NCI-H446 (cell line): ENCODE measurements at regions not wholly inside any gene's neighbourhood (a gene's known extent, or its start where the extent isn't known, plus 50 kb on each side); places are given as distances from the start of the nearest gene placed in this dataset.
A peak's percentile ranks its signal among the peaks of the same experiment; 100 is the strongest.
"Not testable (repeated sequence)": the region's sequence is repeated elsewhere in the genome, so short reads cannot be mapped to it uniquely, and the experiment has no call there.

Experiments
- DNase-seq, 2 experiments: peaks; one replicate each; lab custom pipeline; 2025; lab: John Stamatoyannopoulos, UW

DNA sequence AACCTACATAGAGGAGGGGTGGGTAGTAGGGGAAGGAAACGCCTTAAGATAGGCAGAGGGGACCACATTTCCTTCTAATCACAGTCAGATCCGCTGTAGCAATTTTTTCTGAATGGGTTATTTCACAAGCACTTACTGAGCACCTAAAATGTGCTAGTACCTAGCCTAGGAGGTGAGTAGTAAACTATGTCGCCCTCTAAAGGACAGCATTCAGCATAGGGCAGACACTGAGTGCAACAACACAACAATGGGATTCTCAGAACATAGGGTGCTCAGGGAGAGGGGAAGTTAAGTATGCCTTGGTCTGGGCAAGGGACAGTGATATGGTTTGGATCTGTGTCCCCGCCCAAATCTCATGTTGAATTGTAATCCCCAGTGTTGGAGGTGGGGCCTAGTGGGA lies 166.1 kb upstream of the RAB6C start:
- no peak for DNase-seq

DNA sequence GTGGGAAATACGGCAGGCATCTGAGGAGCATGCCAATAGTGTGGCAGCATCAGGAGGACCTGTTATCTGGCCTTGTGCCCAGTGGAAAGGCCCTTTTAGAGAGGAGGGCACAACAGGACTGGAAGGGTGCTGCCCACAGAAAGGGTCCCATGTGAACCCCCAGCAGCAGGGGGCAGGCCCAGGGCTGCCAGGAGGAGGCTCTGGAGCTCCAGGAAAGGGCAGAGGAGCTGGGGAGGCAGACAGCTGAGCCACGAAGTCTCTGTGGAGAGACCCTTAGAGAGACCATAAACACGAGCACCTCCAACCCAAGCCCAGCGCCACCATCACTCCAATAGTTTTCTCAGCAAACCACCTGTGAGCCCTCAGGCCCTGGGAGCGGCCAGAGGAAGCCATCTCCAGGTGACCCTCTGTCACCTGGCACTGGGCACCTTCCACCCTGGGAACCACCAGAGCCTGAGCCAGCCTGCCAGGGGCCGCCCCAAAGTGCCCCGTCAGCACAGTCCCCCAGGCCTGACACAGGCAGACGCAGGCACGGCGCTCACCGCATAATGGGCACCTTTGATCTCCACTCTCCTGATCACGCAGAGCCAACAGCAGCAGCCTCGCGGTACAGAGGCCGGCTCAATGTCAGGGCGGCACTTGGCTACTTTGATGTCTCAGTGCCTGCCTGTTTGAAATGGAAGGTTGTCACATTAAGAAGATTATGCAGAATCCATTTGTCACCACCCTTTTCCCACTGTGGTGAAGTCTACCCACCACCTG lies 162.5 kb upstream of the RAB6C start:
- no peak for DNase-seq

DNA sequence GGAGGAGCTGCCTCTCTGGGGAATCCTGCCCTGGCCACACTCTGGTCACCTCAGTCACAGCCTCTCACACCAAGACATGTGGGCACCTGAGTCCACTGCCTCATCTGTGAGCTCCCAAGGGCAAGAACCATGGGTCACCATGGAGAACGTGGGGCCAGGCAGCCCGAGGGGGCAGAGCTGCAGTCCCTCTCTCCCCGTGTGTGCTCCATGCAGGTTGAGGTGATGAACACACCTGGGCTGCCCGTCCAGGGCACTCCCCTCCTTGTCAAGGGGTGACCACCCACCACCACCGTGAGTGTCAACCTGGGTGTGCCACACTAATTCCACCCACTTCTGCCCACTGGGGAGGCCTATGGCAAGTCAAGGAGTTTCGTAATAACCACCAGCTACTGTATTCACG lies 159.6 kb upstream of the RAB6C start:
- DNase-seq: no peak

DNA sequence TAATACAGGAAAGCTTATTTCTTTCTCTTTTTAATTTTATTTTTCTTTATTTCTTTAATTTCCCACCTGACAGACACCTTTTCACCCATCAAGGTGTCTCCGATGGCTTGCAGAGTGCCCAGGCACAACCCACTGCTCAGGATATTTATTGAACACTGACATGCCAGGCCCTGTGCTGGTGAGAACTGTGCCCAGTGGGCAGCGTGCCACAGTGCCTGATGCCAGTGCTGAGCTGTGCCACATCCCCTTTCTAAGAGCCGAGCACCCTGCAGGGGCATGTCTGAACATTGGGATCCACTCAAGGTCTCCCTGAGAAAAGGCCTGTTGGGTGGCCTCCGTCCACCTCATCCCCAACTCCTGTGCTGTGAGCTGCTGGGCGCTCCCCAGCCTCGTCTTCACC lies 158.6 kb upstream of the RAB6C start:
- no peak for DNase-seq

DNA sequence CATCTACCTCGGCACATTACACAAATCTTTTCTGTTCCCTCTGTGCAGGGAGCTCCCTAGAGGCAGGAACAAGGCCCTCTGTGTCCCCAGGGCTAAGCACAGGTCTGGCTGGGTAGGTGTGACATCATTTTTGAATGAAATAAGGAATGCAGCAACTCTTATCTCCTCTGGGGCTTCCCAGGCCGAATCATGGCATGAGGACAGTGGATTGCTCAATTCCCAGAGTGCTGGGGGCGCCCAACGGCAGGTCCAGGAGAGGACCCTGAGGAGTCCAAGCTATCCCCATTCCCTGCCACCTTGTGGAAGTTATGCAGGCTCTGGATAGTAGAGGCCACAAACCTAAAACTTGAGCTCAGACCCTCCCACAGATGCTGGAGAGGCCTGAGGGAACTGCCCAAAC lies 158.0 kb upstream of the RAB6C start:
- DNase-seq: no peak

DNA sequence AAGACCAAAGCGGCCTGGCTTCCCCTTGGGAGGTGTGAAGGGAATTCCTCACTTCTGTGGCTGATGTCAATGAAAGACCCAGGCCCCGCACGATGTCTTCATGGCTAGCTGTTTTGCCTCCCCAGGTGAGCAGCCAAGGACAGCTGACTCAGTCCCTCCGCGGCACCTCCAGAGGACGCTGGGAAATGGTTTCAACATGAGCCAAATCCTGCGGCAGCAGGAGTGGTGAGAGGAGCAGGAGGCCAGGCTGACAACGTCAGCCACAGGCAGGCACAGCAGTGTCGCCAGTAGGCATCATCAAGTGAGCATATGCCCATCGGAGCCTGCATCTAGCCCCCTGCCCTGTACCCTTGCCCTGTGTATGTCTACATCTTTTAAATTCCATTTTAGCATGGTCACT lies 156.4 kb upstream of the RAB6C start:
- no peak for DNase-seq

DNA sequence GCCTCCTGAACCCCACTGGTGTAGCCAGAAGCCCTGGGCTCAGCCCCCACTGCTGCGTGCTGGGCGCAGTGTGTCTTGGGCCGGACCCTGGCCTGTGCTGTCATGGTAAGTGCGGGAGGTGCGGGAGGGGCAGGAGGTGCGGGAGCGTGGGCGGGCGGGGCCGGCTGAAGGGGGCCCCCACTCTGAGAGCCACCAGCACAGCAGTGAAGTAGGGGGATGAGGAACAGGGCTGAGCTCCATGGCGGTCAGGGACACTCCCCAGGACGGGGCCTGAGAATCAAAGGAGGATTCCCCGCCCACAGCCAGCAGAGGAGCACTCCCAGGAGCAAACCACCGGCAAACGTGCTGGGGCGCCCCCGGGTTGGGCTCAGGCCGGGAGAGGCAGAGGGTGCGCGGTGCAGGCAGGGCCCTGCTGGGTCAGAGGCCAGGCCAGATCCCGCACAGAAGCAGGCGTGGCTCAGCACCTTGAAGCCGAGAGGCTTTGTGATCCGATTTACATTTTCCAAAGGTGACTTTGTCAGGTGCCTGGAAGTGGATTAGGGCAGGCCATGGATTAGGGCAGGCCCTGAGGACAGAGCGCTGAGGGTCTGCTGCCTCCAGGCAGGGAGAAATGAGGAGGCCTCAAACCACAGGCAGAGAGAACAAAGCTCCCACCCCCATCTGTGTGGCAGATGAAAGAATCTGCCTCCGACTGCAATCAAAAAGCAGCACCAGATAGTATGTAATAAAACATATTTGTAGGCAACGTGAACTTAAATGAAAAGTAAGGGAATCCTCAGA lies 152.0 kb upstream of the RAB6C start:
- DNase-seq: no peak

DNA sequence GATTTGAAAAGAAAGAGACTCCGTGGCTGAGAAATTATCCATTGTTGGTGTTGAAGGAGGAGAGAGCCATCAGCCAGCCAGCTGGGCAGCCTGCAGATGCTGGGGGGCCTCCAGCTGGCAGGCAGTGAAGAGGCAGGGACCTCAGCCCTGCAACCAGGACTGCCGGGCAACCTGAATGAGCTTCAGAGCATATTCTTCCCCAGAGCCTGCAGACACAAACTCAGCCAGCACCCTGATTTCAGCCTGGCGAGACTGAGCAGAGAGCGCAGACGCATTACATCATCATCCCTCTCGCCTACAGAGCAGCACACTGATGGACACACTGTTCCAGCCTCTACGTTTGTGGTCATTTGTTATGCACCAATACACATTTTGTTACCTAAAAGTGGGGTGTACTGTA lies 150.7 kb upstream of the RAB6C start:
- DNase-seq: no peak

DNA sequence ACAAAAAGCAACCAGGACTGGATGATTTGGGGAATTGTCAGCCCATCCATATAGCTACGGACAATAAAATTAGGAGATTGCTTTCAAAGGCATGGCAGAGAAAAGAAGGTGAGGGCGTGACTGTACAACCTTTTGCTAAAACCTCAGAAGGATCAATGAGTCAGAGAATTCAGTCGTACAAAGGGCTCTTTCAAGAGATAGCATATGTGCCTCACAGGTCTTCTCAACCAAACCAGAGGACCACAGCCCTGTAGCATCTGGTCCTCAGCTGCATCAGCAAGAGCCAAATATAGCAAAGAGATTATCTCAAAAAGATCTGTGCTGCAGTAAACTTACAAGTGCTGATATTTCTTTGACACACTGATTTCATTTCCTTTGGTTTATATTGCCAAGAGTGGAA lies 149.9 kb upstream of the RAB6C start:
- no peak for DNase-seq

DNA sequence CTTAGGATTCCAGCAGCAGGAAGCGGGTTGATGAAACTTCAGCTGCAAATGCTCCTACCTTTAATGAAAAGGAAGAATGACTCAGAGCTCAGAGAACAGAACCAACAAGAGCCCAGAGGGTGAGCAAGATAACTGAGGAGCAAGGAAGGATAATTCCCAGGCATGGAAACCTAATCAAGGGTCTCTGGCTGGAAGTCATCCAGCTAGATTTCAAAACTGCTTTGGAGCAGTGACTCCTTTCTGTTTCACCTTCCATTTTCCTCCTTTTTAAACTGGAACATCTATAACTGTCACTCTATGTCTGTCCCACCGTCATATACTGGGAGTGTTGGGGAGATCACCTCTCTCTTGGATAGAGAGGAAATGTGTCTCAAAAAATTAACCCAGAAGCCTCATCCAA lies 148.4 kb upstream of the RAB6C start:
- DNase-seq: no peak

DNA sequence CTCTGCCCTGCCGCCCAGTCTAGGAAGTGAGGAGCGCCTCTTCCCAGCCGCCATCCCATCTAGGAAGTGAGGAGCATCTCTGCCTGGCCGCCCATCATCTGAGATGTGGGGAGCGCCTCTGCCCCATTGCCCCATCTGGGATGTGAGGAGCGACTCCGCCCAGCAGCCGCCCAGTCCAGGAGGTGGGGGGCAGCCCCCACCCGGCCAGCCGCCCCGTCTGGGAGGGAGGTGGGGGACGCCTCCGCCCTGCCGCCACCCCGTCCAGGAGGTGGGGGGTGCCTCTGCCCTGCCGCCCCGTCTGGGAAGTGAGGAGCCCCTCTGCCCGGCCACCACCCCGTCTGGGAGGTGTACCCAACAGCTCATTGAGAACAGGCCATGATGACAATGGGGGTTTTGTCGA lies 146.0 kb upstream of the RAB6C start:
- not testable (repeated sequence) for DNase-seq

DNA sequence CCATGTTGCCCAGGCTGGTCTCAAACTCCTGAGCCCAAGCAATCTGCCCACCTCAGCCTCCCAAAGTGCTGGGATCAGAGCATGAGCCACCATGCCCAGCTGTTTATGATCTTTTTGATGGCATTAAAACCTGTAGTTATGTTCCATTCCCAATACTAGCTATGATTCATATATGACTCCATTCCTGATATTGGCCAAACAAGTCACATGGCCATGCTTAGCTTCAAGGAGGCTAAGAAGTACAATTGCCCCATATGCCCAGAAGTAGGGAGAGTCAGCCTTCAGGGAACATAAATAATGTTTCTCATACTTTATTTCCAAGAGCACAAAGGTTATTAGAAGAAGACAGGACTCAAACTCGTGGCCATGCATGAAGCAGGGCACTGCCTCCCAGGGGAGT lies 132.4 kb upstream of the RAB6C start:
- DNase-seq: no peak

DNA sequence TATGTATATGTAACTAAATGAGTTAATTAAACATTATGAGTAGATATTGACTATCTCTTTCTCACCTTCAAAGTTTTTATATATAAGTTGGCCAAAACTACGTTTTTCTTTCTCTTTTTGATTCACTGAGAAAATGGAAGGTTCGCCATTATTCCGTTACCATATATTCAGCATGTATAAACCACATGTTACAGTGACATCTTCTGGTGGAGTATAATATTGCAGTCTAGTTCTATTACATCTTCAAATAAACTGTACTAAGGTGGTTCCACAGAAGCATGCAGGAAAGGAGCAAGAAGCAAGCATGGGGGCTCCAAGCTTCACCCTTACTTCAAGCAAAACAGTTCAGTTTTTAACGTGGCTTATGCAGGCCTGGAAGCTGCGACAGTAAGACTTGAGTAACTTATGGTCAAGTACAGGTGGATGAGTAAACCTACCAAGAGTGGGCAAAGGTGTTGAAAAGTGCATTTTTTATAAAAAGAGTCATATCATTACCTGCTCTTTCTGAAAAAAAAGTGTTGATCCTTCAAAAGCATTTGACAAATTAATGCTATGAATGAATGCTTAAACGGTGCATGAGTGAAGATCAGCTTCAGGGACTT lies 129.8 kb upstream of the RAB6C start:
- DNase-seq: peak; percentile 3 to 70

DNA sequence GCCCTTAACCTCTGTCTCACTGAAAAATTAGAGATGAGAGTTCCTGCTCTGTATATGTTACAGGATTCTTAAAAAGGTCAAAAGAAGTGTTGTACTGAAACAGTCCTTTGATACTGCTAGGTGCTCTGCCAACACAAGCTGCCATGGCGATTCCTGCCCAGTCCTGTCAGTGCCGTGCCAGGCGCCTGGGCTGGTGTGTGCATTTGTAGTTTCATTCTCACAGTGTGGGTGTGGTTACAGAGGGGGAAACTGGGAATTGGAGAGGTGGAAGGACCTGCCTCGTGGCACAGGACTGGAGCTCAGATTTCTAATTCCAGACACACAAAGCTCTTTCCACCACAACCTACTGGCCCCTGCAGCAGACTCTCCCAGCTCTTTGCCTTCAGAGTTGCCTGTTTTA lies 122.3 kb upstream of the RAB6C start:
- DNase-seq: no peak

DNA sequence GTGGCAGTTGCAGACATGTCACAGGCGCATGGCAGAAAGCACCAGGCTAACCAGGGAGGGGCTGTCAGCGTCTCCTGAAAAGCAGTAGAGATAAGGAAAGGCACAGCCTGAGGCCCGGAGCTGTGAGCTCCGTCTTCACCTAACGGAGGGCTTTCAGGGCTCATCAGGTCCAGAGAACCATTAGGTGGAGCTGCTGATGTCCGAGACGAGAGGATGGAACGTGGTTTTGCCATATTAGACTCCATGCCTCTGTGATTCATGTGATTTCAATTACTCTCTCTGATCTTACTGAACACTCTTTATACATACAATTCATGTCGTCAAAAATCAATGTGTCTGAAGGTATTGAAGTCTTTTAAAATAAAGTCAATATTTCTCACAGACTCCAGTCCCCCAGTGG lies 120.3 kb upstream of the RAB6C start:
- no peak for DNase-seq

DNA sequence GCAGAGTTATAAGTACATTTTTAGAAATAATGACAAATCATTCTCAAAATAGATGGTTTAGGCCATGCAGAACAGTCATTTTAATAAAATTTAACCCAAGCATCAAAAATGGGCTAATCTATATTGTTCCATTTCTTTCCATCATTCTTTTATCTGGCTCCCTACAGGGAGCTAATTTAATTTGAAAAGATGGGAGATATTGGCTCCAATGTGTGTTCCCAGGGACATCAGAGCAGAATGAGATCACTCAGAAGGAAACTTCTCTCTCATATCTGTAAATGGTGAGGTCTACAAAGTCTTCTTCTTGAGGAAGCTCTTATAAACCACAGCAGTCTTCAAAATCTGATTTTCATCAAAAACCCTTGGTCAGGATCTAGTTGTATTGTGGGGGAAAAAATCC lies 119.4 kb upstream of the RAB6C start:
- DNase-seq: no peak

DNA sequence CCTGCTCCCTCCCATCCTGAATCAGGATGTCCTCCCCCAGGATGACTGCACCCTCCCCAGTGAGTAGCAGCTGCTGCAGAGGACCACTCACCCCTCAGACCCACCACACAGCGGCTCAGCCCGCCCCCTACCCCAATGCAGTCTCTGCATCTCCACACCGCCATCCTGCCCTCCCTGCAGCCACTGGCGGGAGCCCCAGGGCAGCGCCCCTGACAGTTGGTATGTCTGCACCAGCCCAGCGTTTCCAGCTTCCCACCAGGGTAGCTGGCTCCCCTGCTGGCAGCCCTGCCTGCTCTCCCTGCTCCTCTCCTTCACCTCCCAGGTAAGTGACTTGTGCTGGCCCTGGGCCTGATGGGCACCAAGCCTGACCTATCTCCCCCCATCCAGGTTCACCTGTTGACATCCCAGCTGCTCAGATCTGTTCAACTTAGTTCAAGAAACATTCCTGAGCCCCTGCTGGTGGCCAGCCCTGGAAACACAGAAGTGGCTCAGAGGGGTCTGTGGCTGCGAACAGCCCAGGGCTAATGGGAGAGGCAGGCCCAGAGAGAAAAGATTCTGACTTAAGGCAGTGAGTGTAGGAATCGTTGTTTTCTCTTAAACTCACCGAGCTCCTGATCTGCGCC lies 117.7 kb upstream of the RAB6C start:
- DNase-seq: no peak

DNA sequence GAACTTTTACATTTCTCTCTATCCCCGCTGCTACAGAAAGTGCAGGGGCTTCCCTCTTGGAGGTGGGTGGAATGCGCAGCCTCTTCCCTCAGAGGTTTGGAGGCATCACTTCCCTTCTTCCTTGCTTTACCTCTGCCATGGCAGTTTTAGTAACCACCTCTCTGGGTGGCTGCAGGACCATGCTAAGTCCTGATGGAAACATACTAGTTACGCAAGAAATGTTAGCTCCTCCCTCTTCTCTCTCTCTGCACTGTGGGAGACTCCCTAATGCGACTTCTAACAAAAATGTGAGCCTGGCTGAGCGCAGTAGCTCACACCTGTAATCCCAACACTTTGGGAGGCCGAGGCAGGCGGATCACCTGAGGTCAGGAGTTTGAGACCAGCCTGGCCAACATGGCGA lies 116.8 kb upstream of the RAB6C start:
- DNase-seq: no peak

DNA sequence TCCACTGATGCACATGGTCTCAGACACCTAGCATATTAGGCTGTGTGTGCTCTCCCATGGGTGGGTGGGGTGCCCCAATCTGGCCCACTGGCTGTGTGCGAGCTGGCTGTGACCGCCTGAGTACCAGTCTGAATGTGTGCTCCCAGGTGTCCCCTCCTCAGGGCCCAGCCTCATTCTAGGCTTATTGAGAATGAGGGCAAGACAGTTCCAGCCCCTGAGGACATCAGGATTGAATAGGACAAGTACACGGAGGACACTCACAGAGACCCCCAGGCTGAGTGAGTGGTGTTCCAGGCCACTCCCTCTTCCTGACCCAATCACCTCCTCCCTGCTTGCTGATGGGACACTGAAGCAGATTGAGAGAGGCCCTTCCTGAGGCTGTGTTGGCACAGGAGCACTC lies 116.1 kb upstream of the RAB6C start:
- DNase-seq: no peak

DNA sequence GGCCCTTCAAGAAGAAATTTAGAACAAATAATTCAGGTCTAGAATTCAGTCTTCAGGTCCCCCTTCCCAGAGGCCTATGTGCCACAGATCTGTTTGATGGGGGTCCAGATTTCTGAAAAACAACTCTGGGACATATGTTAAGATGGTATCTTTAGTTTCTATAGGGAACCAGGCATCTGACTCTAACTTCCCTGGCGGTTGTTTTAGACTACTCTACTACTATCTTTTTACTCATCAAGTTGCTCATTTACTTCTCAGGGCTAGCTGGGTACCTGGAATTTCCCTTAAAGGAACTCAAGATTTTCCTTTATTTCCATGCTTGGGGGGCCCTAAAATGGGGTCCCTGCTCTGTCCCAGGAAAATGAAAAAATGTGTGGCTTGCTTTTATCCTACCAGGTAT lies 114.7 kb upstream of the RAB6C start:
- no peak for DNase-seq

DNA sequence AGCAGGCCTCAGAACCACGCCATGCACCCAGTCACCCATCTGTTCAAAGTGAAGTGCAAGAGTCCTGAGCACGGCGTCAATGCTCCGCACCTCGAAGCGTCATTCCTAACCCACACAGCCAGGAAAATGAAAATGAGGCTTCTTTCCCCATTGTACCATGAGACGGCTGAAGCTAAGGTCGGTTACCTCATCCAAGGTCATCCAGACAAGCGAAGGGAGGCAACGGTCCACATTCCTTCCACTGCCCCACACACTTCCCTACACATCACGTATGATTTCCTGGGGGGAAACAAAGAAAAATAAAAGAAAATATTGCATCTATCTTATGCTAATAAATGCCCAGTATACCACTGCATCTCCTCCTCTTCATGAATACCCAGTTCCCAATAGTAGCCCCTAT lies 113.5 kb upstream of the RAB6C start:
- DNase-seq: no peak

DNA sequence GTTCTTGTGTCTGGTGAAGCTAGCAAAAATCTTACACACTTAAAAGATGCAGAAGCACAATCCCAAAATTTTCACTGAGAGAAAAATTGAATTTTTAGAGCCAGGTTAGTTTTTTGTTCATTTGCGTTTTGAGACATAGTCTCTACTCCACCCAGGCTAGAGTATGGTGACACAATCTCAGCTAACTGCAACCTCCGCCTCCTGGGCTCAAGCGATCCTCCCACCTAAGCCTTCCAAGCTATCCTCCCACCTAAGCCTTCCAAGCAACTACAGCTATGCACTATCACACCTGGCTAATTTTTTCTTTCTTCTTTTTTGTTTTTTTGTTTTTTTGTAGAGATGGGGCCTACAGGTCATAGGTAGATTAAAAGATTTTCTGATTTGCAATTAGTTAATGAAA lies 113.1 kb upstream of the RAB6C start:
- no peak for DNase-seq

DNA sequence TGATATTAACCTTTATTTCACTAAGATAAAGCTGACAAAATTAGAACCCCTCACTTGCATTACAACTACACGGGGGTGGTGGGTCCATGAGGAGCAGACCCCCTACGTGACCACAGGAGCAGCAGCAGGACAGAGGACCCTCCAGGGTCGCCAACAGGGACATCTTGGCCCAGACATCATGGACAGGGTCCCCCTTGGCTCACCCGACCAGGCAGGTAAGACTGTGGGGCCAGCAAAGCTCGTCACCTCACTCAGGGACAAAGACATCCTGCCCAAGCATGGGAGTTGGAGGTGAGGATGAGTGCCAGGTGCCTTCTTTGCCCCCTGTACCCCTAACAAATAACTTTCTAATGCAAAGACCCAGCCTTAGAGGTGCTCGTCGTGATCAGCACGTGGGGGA lies 111.3 kb upstream of the RAB6C start:
- DNase-seq: no peak
